ENCODE measurements at regions not wholly inside any gene's neighbourhood (a gene's known extent, or its start where the extent isn't known, plus 50 kb on each side); places are given as distances from the start of the nearest gene placed in this dataset.

GRCh38 chr15:98070137-98070536, 109.6 kb downstream of the ARRDC4 start:
- no peak overlapping the region for H3K4me3 ChIP-seq (ENCODE audit: low read length)
- no peak for DNase-seq (ENCODE audit: low read depth)
- TF ChIP-seq CTCF (conservative IDR thresholded peaks at IDR 0.05; ENCODE audit: low read depth, low read length): no peak

- H3K4me3 ChIP-seq (ENCODE audit: low read length): no peak overlapping the region
- no peak for TF ChIP-seq CTCF (conservative IDR thresholded peaks at IDR 0.05; ENCODE audit: low read depth, low read length)
- no peak for DNase-seq (ENCODE audit: low read depth)
These were observed 111.3 kb downstream of the ARRDC4 start for GRCh38 chr15:98071786-98072185.

- DNase-seq (ENCODE audit: low read depth): no peak
- no peak overlapping the region for H3K4me3 ChIP-seq (ENCODE audit: low read length)
- no peak for TF ChIP-seq CTCF (conservative IDR thresholded peaks at IDR 0.05; ENCODE audit: low read depth, low read length)
These were observed 114.9 kb downstream of the ARRDC4 start for GRCh38 chr15:98075441-98075840.

- no peak for TF ChIP-seq CTCF (conservative IDR thresholded peaks at IDR 0.05; ENCODE audit: low read depth, low read length)
- no peak overlapping the region for H3K4me3 ChIP-seq (ENCODE audit: low read length)
These were observed 115.7 kb downstream of the ARRDC4 start for GRCh38 chr15:98076021-98076816.

GRCh38 chr15:98077186-98077585, 116.7 kb downstream of the ARRDC4 start:
- DNase-seq (ENCODE audit: low read depth): no peak
- H3K4me3 ChIP-seq (ENCODE audit: low read length): no peak overlapping the region
- TF ChIP-seq CTCF (conservative IDR thresholded peaks at IDR 0.05; ENCODE audit: low read depth, low read length): no peak

More at GRCh38 chr15:98076021-98076816, 115.7 kb downstream of the ARRDC4 start:
- DNase-seq (ENCODE audit: low read depth): no peak

- H3K4me3 ChIP-seq (ENCODE audit: low read length): no peak overlapping the region
- DNase-seq (ENCODE audit: low read depth): no peak
- no peak for TF ChIP-seq CTCF (conservative IDR thresholded peaks at IDR 0.05; ENCODE audit: low read depth, low read length)
These were observed 120.3 kb downstream of the ARRDC4 start for GRCh38 chr15:98080791-98081190.

Measured in retinal pigment epithelial cell (primary cell).